HG03442 (cell line): ENCODE measurements at regions not wholly inside any gene's neighbourhood (a gene's known extent, or its start where the extent isn't known, plus 50 kb on each side); places are given as distances from the start of the nearest gene placed in this dataset.

Experiments used
- ATAC-seq: cut with Tn5 transposase; IDR thresholded peaks from one replicate; pipeline ENCODE4 v1.9.1; 2021; ENCODE audit warnings: mild to moderate bottlenecking, moderate library complexity; ENCODE audit not compliant: unreplicated experiment

DNA sequence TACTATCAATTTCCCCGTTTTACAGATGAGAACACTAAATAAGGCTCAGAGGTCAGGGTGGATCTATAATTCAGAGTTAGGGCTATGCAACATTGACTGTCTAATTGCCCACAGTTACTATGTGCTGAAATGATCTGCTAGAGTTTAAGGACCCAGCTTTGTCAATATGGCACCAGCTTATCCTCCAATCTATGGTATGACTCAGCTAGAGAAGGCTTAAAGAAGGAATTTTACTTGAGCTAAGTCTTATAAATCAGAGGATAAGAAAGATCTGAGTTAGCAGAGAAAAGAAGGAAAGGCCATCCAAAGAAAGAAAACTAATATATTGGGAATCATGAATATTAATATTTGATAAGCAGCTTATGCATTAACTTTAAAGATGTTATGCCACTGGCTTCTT, 78.1 kb downstream of the ASB9 start:
- no peak for ATAC-seq

DNA sequence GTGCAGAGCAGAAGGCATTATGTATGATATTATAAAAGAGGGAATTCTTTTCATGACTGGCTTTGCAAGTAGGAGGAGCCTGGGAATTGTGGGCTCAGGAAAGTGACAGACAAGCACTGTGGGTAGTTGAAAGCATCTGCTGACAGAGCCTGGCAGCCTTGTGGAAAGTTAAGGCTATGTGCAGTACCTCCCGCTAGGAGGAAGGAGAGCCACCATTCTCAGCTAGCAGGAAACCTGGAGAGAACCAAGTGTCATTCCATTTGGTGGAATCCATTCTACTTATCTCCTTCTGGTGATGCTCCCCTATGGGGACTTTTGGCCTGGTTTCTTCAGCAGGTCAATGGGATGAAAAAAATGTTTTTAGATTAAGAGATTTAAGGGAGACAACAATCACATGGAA, 81.8 kb downstream of the ASB9 start:
- no peak for ATAC-seq

DNA sequence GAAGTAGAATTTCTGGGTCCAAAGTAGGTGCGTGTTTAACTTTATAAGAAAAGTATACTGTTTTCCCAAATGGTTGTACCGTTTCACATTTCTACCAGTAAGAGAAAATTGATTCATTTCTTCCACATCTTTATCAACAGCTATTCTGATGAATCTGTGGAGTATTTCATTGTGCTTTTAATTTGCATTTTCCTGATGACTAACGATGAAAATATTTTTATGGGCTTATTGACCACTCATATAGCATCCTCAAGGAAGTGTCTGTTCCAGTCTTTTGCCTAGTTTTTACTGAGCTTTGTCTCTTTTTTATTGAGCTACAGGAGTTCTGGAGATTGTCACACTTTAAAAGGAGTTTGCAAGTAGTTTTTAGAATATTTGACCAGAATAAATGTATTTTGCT, 92.6 kb downstream of the ASB9 start:
- no peak for ATAC-seq

DNA sequence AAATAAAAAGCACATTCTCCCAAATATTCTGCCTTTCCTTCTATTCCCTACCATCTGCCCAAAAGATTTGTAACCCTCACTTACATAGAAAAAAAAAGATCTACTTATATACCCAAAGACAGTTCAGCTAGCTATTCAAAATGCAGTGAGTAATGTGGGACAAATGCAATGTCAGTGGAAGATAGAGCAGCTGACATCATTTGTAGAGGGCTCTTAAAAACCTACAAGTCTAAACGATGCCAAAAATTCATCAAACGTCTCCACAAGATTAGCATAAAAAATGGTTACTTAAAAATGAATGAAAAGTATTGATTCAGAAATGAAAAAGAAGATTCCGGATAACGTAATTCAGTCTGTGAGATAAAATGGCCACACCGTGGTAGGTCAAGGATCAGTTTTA, 96.5 kb downstream of the ASB9 start:
- ATAC-seq: no peak

DNA sequence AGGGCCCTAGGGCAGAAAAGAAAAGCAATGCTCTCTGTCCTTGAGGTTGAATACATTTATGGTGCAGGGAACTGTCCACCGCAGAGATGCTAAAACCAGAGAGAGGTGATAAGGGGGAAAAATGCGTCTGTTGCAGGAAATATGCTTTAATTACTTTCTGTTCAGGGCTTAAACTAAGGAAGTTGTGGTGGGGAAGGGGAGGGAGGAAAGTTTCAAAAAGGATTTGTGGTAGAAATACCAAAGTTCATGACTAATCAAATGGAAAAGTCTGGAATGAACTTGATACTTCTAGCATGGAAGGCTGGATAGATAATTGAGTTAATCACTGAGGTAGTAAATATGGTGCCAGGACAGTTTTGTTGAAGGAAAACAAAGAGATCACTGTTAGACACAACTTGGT, 99.0 kb downstream of the ASB9 start:
- no peak for ATAC-seq

DNA sequence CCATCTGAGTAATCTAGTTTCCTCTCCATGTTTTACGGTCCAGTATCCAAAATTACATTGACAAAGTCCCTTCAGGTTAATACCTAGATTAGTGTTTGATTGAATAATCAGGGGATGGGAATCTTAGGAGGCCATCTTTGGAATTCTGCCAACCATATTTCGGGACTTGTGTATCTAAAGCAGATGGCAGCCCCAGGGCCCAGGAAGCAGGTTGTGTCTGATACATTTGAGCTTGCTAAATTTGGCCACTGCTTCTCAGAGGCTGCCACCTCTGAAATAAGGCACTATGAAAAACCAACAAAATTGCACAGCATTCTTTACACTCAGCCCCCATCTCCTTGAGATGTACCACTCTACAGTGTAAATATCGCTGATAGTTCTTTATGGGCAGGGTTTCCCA, 102.1 kb downstream of the ASB9 start:
- ATAC-seq: no peak

DNA sequence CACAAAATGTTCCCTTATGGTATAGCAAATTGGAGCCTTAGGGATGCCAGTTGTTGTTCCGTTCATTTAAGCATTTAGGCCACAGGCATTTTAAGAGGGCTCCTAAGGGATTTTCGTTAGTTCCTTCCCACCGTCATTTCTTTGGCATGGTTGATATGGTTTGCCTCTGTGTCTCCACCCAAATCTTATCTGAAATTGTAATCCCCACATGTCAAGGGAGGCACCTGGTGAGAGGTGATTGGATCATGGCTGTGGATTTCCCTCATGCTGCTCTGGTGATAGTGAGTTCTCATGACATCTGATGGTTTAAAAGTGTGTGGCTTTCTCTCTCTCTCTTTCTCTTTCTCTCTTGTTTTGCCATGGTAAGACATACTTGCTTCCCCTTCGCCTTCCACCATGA, 104.1 kb downstream of the ASB9 start:
- ATAC-seq: no peak

DNA sequence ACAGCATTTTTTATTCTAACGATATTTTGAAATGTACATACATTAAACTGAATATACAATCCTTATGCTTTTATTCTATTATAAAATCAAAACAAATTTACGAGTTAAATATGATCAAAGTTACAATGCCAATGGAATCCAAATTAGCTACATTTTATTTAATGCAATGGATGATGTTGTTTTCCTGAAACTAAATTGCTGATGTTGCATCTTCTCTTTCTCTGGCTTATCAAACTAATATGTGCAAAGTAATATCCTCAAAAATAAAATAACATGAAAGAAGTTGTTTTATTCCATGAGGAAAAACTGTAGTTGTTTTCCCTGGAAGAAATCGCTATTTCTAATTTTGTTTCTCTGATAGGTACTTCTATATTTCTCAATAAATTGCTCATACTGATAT, 106.8 kb downstream of the ASB9 start:
- ATAC-seq: no peak

DNA sequence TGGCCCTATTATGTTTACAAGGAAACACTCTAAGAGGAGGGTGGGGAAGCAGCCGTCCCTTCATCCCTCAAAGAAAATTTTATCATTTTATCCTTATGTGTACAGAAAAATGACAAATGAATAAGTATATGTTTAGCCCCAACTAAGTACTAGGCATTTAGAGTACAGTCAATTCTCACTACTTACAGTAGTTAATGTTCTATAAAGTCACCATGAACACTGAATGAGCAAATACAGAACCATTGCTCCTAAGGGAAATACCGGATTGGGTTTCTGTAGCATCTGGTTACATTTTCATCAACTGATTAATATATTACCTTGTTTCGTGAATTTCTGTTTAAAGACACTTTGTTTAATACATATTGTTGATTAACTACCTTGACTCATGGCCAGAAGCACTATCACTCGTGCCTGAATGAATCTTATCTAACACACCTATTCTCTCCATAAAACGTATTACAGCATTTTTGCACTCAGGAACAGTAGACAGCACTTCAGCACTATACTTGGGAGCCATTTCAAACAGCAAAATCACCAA, 109.3 kb downstream of the ASB9 start:
- ATAC-seq: no peak

DNA sequence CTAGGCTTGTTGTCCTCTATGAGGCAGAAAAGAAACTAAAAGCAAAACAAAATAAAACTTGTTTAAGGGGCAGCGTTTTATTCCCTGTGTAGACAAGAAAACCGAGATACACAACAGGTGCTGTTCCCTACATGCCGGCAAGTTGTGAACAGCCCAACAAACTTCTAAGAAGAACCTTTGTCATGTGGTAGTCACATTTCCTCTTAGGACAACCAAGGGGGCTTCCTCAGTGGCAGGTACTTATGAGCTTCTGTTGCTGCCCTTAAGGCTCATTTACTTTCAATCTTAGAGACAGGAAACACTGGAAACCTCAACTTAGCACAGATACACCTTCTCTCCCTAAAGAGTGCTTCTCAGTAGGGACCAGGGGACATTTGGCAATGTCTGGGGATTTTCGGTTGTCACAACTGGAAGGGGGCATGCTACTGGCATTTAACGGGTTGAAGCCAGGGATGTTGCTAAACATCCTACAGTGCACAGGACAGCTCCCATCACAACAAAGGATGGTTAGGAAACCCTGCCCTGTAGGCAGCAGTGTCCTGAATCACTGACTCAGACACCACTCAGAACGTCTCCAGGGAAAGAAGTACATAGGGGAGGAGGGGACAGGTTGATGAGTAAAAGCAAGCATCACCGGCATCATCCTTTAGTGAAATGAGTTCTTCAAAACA, 111.0 kb downstream of the ASB9 start:
- peak; percentile 70 for ATAC-seq

DNA sequence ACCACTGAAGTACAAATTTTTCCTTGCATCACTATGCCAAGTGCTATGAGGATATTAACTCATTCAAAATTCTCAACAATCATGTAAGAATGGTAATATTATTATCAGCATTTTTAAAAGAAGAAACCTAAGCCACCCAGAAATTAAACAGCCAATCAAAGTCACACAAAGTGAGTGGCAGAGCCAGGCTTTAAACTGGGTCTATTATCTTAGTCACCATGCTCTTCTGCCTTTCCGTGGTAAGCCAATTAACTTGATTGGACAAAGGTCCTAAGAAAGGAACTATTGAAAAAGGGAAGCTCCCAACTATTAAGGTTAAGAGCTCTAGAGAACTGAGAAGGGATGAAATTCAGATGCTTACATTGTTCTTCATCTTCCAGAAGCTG, 111.5 kb downstream of the ASB9 start:
- peak; percentile 13 for ATAC-seq

DNA sequence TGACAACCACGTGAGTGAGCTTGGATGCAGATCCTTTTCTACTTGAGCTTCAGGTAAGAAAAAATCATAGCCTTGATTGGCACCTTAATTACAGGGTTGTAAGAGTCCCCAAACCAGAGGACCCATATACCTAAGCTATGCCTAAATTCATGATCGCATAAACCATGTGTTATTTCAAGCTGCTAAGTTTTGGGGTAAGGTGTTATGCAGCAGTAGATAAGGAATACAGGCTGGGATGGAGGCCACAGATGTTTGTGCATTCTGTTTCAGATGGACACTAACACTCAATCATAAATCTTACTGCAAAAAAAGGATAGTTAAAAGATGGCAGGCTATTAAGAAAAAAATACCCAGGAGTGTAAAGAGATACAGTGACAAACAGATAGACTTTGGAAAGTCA, 112.3 kb downstream of the ASB9 start:
- ATAC-seq: no peak

DNA sequence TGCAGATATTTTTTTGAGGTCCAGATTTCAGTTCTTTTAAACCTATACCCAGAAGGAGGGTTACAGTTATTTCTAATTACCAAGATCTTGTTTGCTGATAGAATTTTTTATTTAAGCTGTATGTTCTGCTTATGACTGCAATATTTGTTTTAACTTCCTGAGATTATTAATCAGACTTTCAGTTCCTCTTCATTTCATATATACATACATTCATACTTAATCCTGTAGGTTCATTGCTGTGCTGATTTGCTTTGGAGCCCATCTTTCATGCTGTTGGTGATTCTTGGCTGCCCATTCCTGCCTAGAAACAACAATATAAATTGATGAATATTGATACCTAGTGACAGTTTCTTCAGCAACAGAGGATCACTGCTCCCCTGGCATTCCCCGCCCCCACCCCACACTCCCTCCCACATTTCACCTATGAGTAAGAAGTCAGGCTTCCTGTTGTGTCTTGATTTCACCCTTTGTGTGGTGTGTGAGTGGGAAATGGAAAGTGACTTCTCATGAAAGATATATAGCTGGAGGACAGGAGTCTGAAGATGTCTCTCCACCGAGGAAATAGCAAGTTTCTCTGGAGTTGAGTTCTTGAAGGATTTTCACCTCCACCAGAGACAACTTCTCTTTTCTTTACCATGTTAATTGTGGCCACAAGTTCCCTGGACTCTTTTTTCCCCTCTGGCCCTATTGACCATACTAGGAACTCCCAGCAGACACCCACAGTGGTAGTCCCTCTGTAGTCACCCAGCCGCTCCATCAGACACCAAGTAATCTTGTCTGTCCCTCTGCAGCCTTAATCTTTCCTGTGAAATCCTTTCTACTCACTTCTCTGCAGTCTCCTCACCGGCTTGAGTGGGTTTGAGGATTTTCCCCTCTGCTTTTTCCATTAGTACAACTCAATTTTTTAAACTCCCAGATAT, 118.4 kb downstream of the ASB9 start:
- peak; percentile 65 for ATAC-seq

DNA sequence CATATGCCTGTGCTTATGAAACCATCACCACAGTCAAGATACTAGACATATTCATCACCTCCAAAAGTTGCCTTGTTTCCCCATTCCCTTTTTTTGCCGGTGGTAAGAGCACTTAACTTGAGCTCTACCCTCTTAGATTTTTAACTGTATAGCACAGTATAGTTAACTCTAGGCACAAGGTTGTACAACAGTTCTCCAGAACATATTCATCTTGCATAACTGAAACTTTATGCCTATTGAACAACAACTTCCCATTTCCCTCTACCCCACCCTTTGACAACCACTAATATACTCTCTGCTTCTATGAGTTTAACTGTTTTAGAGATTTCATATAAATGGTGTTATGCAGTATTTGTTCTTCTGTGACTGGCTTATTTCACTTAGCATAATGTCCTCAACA, 119.3 kb downstream of the ASB9 start:
- no peak for ATAC-seq

DNA sequence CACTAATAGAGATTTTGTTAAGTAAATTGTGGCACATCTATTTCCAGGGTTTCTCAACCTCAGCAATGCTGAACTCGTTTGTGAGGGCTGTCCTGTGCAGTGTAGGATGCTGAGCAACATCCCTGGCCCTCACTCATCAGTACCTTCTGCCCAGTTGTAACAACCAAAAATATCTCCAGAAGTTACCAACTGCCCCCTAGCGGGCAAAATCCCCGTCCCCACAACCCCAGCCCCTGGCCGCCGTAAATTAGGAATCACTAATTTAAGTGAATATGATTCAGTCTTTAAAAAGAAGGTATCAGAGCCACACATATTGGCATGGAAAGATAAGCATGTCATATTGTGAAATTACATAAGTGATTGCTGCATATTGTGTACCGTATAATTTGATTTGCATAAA, 123.4 kb downstream of the ASB9 start:
- ATAC-seq: no peak

DNA sequence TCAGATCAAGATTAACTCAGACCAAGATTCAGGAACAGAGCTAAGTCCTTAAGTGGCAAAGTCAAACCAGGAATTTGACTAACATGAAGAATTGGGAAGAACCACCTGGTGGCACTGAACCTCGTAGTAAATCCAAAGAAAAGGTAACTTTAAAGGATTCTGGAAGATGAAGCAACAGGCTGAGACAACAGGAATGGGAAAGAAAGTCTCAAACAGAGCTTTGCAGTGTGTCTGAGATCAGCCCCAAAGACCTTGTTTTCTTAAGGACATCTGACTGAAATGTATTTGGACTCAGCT, 126.1 kb downstream of the ASB9 start:
- ATAC-seq: no peak

DNA sequence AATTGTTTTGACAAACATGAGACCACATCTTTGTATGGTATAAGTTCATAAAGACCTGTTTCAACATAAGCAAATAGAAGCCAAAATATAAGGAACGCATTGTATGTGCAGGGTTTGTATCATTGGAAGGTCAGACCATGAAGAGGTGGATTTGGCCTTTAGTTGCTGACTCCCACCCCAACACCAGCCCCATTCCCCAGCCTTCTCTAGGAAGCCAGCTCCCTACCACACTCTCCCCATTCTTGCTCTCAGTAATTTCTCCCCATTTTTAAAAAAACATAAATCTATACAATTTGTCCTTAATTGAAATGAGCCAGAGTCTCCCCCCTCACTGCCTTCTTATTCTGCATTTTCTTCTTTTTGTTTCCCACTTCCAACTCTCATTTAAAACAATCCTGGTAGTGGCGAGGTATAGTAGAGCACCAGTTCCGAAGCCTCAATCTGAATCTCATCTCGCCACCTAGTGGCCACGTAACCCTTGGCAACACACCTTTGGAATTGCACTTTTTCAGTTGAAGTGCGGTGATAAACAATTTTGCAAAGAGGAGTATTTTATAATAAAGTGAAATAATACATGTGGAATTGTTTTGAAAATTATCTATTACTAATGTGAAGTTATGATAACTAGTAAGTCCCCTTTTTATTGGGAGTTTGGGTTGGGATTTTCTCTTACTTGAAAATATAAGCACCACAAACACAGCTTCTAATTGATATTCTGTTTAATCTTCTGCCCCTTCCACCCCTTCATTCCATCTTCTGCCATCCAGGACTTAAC, 126.6 kb downstream of the ASB9 start:
- ATAC-seq: no peak

DNA sequence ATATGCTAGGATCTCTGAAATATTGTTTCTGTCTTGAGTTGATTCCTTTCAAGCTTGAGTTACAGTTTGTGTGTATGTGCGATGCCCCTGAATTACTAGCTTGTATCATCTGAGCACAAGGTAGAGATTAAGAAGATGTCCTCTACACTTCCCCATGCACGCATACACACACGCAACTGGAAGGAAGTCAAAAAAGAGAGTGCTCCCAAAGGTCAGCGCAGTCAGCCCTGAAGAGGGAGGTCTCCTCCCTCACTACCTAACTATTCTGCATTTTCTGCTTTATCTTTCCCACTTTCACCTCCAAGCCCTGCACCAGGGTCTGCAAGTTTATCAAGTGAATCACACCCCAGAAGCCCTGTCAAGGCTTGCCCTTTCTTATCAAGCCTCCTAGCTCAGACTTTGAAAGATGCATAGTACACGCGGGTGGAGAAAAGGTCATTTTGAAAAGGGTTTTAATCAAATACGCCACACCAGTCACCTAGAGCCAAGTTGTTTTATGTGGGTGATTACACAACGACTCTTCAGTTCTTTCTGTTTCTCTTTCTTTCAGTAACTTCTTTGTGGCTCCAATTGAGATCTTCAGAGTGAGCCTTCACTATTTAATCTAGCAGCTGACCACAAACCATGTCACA, 127.7 kb downstream of the ASB9 start:
- ATAC-seq: no peak

DNA sequence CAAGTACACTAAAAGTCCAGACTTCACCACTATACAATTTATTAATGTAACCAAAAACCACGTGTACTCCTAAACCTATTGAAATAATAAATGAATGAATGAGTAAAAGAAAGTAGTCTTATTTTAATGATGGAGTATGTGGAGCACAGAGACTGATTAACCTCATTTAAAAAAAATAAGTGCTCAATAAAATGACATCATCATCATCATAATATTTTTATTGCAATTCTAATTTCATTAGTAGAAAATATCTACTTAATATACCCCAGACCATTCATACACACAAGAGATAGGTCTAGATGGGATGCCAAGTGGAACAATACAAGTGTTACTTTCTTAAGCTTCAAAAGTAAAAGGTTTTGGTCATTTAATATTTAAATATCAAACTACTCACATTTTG, 133.1 kb downstream of the ASB9 start:
- no peak for ATAC-seq

DNA sequence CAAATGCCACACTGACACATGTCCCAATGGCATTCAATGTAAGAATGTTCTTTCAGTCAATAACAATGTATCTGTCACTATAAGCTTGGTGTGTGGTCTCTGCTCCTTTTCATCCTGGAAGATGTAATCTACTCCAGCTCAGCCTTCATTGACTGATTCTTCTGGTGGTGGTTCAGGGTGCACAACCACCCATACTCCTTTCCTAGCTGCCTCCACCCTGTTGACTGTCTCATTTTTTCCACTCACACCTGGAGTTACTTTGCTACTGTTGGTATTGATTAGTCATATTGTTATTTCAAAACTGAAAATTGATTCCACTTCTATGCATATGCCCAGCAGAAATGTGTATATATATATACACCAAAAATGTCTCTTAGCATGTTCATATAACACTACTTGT, 140.5 kb downstream of the ASB9 start:
- no peak for ATAC-seq

DNA sequence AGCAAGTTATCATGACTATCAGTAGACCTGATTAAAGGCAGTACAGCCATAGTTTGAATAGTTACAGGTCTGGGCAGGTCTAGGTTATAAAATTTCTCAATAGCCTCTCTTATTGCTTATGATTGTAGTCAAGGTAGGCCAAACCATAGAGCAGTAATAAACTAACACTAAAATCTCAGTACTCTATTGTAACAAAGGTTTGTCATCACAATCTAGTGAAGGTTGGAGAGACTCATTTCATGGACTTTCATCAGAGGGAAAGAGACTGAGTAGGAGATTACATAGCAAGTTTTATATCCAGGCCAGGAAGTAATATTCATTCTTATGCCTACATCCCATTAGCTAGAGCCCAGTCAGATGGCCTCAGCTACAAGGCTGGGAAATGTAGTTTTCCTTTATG, 141.0 kb downstream of the ASB9 start:
- no peak for ATAC-seq
